ENCODE measurements at regions not wholly inside any gene's neighbourhood (a gene's known extent, or its start where the extent isn't known, plus 50 kb on each side); places are given as distances from the start of the nearest gene placed in this dataset.
"Not testable (repeated sequence)": the region's sequence is repeated elsewhere in the genome, so short reads cannot be mapped to it uniquely, and the experiment has no call there.

DNA sequence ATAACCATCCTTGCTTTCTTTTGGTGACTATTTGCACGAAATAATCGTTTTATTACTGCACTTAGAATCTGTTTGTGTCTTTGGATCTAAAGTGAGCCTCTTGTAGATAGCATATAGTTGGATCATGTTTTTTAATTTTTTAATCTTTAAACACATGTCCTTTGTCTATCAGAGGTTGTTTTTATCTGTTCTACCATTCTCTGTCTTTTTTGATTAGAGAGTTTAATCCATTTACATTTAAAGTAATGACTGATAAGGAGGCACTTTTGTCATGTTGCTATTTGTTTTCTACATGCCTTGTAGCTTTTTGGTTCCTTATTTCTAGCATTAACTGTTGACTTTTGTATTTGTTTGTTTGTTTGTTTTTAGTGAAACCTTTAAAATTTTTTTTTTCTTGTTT is 506.2 kb upstream of the RGS6 start:
- no peak overlapping the region for H3K4me3 ChIP-seq (ENCODE audit: low read depth, low read length)
- DNase-seq (ENCODE audit: low read depth, low spot score), result no peak
- TF ChIP-seq CTCF (IDR thresholded peaks at IDR 0.05; ENCODE audit: low read depth, low read length), result no peak
- in situ Hi-C loops (cut with HindIII; ENCODE audit: low sequenced_read_pairs), result no loop called here

GRCh38 chr14:71429902-71430301 is 502.3 kb upstream of the RGS6 start:
- no peak for TF ChIP-seq CTCF (IDR thresholded peaks at IDR 0.05; ENCODE audit: low read depth, low read length)
- DNase-seq (ENCODE audit: low read depth, low spot score), result no peak
- in situ Hi-C loops (cut with HindIII; ENCODE audit: low sequenced_read_pairs), result no loop called here
- H3K4me3 ChIP-seq (ENCODE audit: low read depth, low read length), result no peak overlapping the region

- in situ Hi-C loops (cut with HindIII; ENCODE audit: low sequenced_read_pairs), result no loop called here
- DNase-seq (ENCODE audit: low read depth, low spot score), result no peak
- TF ChIP-seq CTCF (IDR thresholded peaks at IDR 0.05; ENCODE audit: low read depth, low read length), result no peak
- H3K4me3 ChIP-seq (ENCODE audit: low read depth, low read length), result no peak overlapping the region
Measured at GRCh38 chr14:71430321-71430677, 501.9 kb upstream of the RGS6 start.

- no peak for DNase-seq (ENCODE audit: low read depth, low spot score)
- H3K4me3 ChIP-seq (ENCODE audit: low read depth, low read length), result no peak overlapping the region
- in situ Hi-C loops (cut with HindIII; ENCODE audit: low sequenced_read_pairs), result no loop called here
- no peak for TF ChIP-seq CTCF (IDR thresholded peaks at IDR 0.05; ENCODE audit: low read depth, low read length)
Measured at GRCh38 chr14:71430678-71431376, 501.4 kb upstream of the RGS6 start.

GRCh38 chr14:71432334-71433110 is 499.7 kb upstream of the RGS6 start:
- no peak overlapping the region for H3K4me3 ChIP-seq (ENCODE audit: low read depth, low read length)
- no peak for DNase-seq (ENCODE audit: low read depth, low spot score)
- no peak for TF ChIP-seq CTCF (IDR thresholded peaks at IDR 0.05; ENCODE audit: low read depth, low read length)
- in situ Hi-C loops (cut with HindIII; ENCODE audit: low sequenced_read_pairs), result no loop called here

GRCh38 chr14:71433303-71433702 is 498.9 kb upstream of the RGS6 start:
- H3K4me3 ChIP-seq (ENCODE audit: low read depth, low read length), result no peak overlapping the region
- TF ChIP-seq CTCF (IDR thresholded peaks at IDR 0.05; ENCODE audit: low read depth, low read length), result no peak
- in situ Hi-C loops (cut with HindIII; ENCODE audit: low sequenced_read_pairs), result no loop called here
- no peak for DNase-seq (ENCODE audit: low read depth, low spot score)

DNA sequence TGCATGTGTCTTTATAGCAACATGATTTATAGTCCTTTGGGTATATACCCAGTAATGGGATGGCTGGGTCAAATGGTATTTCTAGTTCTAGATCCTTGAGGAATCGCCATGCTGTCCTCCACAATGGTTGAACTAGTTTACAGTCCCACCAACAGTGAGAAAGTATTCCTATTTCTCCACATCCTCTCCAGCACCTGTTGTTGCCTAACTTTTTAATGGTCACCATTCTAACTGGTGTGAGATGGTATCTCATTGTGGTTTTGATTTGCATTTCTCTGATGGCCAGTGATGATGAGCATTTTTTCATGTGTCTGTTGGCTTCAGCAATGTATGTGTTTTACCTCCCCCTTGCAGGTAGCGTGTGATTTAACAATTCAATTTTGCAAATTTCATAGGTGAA is 496.6 kb upstream of the RGS6 start:
- DNase-seq (ENCODE audit: low read depth, low spot score); H3K4me3 ChIP-seq (ENCODE audit: low read depth, low read length); in situ Hi-C loops (cut with HindIII; ENCODE audit: low sequenced_read_pairs): not testable (repeated sequence)

Measured in astrocyte of the spinal cord (primary cell).